ENCODE measurements at regions not wholly inside any gene's neighbourhood (a gene's known extent, or its start where the extent isn't known, plus 50 kb on each side); places are given as distances from the start of the nearest gene placed in this dataset.

GRCh38 chr6:12221856-12222255 is 68.3 kb upstream of the EDN1 start:
- DNase-seq (ENCODE audit: low read depth), result no peak
- peaks cover 13% of the 10 kb centered on the region for H3K4me1 ChIP-seq (ENCODE audit: control insufficient read depth, insufficient read depth, low read length)
- no peaks in the 10 kb centered on the region for H3K36me3 ChIP-seq (ENCODE audit: control insufficient read depth, insufficient read depth, low read length, severe bottlenecking)
- no peak overlapping the region for H3K4me3 ChIP-seq (ENCODE audit: low read length)
- no peak overlapping the region for H3K9ac ChIP-seq (ENCODE audit: low read length)
- H3K9me3 ChIP-seq (ENCODE audit: control insufficient read depth, low read length), result no peaks in the 10 kb centered on the region
- H3K27me3 ChIP-seq (replicated peaks; ENCODE audit: control insufficient read depth, insufficient read depth, low read length), result no peaks in the 10 kb centered on the region

- Histone ChIP-seq H3K36me3 (ENCODE audit: control insufficient read depth, insufficient read depth, low read length, severe bottlenecking) (no peaks in the 10 kb centered on the region), H3K9ac (ENCODE audit: low read length) (no peak overlapping the region), H3K9me3 (ENCODE audit: control insufficient read depth, low read length) (no peaks in the 10 kb centered on the region), H3K27me3 (replicated peaks; ENCODE audit: control insufficient read depth, insufficient read depth, low read length) (no peaks in the 10 kb centered on the region), H3K4me3 (ENCODE audit: low read length) (no peak overlapping the region), H3K4me1 (ENCODE audit: control insufficient read depth, insufficient read depth, low read length) (peaks cover 13% of the 10 kb centered on the region)
- no peak for DNase-seq (ENCODE audit: low read depth)
Observed at GRCh38 chr6:12222405-12223366, 67.5 kb upstream of the EDN1 start.

DNA sequence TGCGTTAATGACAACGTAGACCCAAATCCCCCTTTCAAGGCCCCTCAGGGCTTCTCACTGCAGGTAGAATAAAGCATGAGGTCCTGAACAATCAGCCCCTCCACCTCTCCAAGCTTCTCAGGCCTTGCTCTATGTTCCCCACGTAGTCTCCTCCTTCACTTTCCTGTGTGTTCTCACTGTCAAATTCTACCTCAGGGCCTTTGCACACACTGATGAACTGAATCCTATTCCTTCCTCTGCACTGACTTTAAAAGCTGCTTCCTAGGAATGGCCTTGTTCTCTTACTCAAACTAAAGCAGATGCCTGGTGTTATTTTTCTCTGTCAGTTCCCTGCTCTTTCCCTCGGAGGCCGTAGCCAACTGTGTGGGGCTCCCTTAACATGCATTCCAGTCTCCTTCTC is 66.8 kb upstream of the EDN1 start:
- no peak overlapping the region for H3K9ac ChIP-seq (ENCODE audit: low read length)
- no peaks in the 10 kb centered on the region for H3K9me3 ChIP-seq (ENCODE audit: control insufficient read depth, low read length)
- H3K27me3 ChIP-seq (replicated peaks; ENCODE audit: control insufficient read depth, insufficient read depth, low read length), result no peaks in the 10 kb centered on the region
- no peak for DNase-seq (ENCODE audit: low read depth)
- no peak overlapping the region for H3K4me3 ChIP-seq (ENCODE audit: low read length)
- peaks cover 15% of the 10 kb centered on the region for H3K4me1 ChIP-seq (ENCODE audit: control insufficient read depth, insufficient read depth, low read length)
- no peaks in the 10 kb centered on the region for H3K36me3 ChIP-seq (ENCODE audit: control insufficient read depth, insufficient read depth, low read length, severe bottlenecking)

- Histone ChIP-seq H3K4me1 (ENCODE audit: control insufficient read depth, insufficient read depth, low read length) (peaks cover 17% of the 10 kb centered on the region), H3K36me3 (ENCODE audit: control insufficient read depth, insufficient read depth, low read length, severe bottlenecking) (no peaks in the 10 kb centered on the region), H3K4me3 (ENCODE audit: low read length) (no peak overlapping the region), H3K9ac (ENCODE audit: low read length) (no peak overlapping the region), H3K9me3 (ENCODE audit: control insufficient read depth, low read length) (no peaks in the 10 kb centered on the region), H3K27me3 (replicated peaks; ENCODE audit: control insufficient read depth, insufficient read depth, low read length) (no peaks in the 10 kb centered on the region)
- DNase-seq (ENCODE audit: low read depth), result no peak
Observed at GRCh38 chr6:12224251-12224650, 65.9 kb upstream of the EDN1 start.

DNA sequence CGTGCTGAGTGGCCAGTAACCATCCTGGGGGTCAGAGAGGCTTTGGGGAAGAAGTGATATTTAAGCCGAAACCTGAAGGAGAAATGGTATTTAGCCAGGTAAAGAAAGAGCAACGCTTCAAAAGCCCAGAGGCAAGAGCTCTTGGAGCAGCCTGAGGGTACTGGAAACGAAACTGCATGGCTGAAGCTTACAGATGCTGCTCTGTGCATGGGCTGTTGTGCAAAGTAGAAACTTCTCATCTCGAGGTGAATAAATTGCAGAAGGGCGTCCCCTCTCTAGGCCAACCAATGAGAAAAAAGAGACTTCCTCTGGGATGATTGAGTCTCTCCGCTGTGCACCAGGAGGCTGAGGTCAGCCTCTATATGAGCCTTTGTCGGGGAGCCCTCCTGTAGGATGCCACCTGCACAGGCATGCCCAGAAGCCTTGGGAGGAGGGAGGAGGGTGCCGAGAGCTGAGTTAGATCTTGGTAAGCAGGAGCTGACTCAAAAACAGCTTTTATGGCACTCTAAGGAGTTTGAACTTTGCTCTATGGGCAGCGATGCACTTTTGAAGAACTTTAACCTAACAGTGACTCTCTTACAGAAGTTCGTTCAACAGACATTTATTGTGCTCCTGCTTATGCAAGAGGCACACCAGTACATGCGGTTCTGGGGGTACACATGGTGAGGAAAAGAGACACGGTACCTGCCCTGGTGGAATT is 61.6 kb upstream of the EDN1 start:
- H3K9ac ChIP-seq (ENCODE audit: low read length), result no peak overlapping the region
- H3K36me3 ChIP-seq (ENCODE audit: control insufficient read depth, insufficient read depth, low read length, severe bottlenecking), result no peaks in the 10 kb centered on the region
- H3K9me3 ChIP-seq (ENCODE audit: control insufficient read depth, low read length), result no peaks in the 10 kb centered on the region
- H3K27me3 ChIP-seq (replicated peaks; ENCODE audit: control insufficient read depth, insufficient read depth, low read length), result no peaks in the 10 kb centered on the region
- no peak for DNase-seq (ENCODE audit: low read depth)
- H3K4me1 ChIP-seq (ENCODE audit: control insufficient read depth, insufficient read depth, low read length), result peaks cover 20% of the 10 kb centered on the region
- H3K4me3 ChIP-seq (ENCODE audit: low read length), result no peak overlapping the region

DNA sequence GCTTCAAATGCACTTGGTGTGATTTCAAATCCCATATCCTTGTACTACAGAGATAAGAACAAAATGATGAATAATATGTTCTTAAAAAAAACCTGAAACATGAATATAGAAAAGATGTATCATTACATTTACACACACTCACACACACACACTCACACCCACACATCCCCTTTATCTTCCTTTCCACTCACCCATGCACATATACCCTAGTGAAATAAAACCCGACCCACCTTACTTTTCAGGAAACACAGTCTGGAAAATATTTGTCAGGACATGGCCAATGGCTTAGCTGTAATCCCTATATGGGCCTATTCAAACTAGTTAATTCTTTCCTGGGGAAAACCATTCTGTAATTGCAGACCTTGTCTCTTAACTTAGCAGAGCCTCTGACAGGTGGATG is 60.8 kb upstream of the EDN1 start:
- no peaks in the 10 kb centered on the region for H3K27me3 ChIP-seq (replicated peaks; ENCODE audit: control insufficient read depth, insufficient read depth, low read length)
- no peak overlapping the region for H3K4me3 ChIP-seq (ENCODE audit: low read length)
- H3K9me3 ChIP-seq (ENCODE audit: control insufficient read depth, low read length), result no peaks in the 10 kb centered on the region
- peaks cover 17% of the 10 kb centered on the region for H3K4me1 ChIP-seq (ENCODE audit: control insufficient read depth, insufficient read depth, low read length)
- H3K9ac ChIP-seq (ENCODE audit: low read length), result no peak overlapping the region
- no peaks in the 10 kb centered on the region for H3K36me3 ChIP-seq (ENCODE audit: control insufficient read depth, insufficient read depth, low read length, severe bottlenecking)
- DNase-seq (ENCODE audit: low read depth), result no peak

DNA sequence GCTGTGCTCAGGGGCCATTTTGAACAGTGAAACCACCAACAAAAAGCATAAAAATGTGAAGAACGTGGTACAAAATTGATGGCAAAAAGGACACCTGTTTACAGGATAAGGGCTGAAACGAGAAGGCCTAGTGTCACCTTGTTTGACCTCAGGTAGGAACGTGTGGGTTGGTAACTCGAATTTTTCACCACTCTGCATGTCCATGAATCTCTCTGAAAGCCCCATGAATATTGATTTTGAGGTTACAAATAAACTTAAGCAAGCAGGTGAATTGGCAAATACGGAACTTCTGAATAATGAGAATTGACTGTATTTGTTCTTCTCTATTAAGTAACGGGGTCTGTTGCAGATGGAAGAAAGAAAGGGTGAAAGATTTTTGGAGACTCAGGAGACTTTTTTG is 59.6 kb upstream of the EDN1 start:
- no peak overlapping the region for H3K4me3 ChIP-seq (ENCODE audit: low read length)
- H3K27me3 ChIP-seq (replicated peaks; ENCODE audit: control insufficient read depth, insufficient read depth, low read length), result no peaks in the 10 kb centered on the region
- H3K9ac ChIP-seq (ENCODE audit: low read length), result no peak overlapping the region
- H3K36me3 ChIP-seq (ENCODE audit: control insufficient read depth, insufficient read depth, low read length, severe bottlenecking), result no peaks in the 10 kb centered on the region
- H3K9me3 ChIP-seq (ENCODE audit: control insufficient read depth, low read length), result no peaks in the 10 kb centered on the region
- no peak for DNase-seq (ENCODE audit: low read depth)
- peaks cover 11% of the 10 kb centered on the region for H3K4me1 ChIP-seq (ENCODE audit: control insufficient read depth, insufficient read depth, low read length)

DNA sequence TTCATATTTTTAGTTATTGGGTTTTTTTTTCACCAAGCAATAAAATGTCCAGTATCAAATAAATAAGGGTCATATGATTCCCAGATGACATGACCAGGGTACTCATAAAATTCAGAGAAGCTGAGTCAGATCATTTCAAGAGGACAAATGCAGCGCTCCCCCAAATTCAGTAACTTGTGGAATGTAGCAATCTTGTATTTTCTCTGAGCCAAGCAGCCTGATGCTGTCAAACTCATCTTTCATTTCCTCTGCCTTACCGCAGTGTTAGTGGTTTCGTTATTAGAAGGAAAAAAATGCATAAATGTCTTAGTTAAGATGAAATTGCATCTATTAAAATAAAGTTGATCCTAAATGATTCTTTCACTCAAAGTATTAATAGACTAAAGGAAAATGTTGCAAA is 57.8 kb upstream of the EDN1 start:
- peaks cover 11% of the 10 kb centered on the region for H3K4me1 ChIP-seq (ENCODE audit: control insufficient read depth, insufficient read depth, low read length)
- no peak overlapping the region for H3K4me3 ChIP-seq (ENCODE audit: low read length)
- no peaks in the 10 kb centered on the region for H3K36me3 ChIP-seq (ENCODE audit: control insufficient read depth, insufficient read depth, low read length, severe bottlenecking)
- no peaks in the 10 kb centered on the region for H3K27me3 ChIP-seq (replicated peaks; ENCODE audit: control insufficient read depth, insufficient read depth, low read length)
- DNase-seq (ENCODE audit: low read depth), result no peak
- no peak overlapping the region for H3K9ac ChIP-seq (ENCODE audit: low read length)
- H3K9me3 ChIP-seq (ENCODE audit: control insufficient read depth, low read length), result no peaks in the 10 kb centered on the region

DNA sequence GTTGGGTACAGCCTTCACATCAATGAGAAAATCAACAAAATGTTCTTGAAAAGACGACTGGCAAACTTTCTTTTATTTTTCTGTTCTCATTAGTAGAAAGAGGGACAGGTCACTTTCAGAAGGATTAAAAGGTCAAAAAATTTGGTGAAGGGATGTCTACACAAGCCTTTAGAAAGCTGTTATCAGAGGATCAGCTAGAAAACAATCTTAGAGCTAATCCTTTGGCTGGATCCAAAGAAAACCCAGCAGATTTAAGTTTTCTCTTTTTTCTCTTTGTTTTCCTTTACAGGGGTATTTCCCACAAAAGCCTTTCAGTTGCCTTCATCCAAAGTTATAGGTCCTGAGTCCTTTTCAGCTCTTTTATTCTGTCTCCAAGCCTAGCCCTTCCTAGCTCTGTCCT is 57.3 kb upstream of the EDN1 start:
- no peak for DNase-seq (ENCODE audit: low read depth)
- Histone ChIP-seq H3K4me1 (ENCODE audit: control insufficient read depth, insufficient read depth, low read length) (peaks cover 11% of the 10 kb centered on the region), H3K27me3 (replicated peaks; ENCODE audit: control insufficient read depth, insufficient read depth, low read length) (no peaks in the 10 kb centered on the region), H3K9ac (ENCODE audit: low read length) (no peak overlapping the region), H3K4me3 (ENCODE audit: low read length) (no peak overlapping the region), H3K9me3 (ENCODE audit: control insufficient read depth, low read length) (no peaks in the 10 kb centered on the region), H3K36me3 (ENCODE audit: control insufficient read depth, insufficient read depth, low read length, severe bottlenecking) (no peaks in the 10 kb centered on the region)

DNA sequence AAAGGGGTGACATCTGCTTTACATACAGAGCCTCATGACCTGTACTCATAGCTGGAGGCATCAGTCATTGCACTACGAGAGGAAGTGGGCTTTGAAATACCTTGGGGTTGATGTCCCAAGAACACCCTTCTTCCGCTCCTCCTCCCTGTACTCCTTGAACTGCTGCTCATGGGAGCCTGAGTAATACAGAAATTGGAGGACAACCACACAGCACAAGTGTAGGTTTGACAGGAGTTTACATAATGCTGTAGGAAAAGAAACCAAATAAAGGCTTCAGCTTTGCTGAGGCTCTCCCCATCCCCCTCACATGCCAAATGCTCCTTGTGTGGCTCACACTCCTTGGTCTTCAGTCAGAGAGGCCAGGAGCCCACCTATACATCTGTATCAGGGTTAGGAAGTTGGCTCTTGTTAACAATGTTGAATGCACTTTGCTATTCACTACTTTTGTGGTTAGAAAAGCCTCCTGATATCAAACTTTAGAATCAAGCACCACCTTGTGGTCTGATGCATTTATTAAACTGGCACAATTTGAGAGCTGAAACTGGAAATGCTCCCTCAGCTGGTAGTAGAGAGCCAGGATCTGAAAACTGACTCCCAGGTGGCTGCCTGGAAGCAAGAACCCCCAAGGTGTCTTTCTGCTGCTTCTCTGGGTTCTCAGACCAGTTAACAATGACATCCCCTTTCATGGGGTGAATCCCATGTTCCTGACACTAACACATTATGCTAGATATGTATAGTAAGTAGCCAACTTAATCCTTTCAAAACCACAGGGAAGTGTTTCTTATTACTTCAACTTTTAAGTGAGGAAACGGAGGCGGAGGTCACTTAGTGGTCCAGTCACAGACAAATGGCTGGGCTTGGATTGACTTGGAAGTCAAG is 56.2 kb upstream of the EDN1 start:
- H3K27me3 ChIP-seq (replicated peaks; ENCODE audit: control insufficient read depth, insufficient read depth, low read length), result no peaks in the 10 kb centered on the region
- DNase-seq (ENCODE audit: low read depth), result peak; percentile 89
- peaks cover 7% of the 10 kb centered on the region for H3K4me1 ChIP-seq (ENCODE audit: control insufficient read depth, insufficient read depth, low read length)
- no peaks in the 10 kb centered on the region for H3K36me3 ChIP-seq (ENCODE audit: control insufficient read depth, insufficient read depth, low read length, severe bottlenecking)
- no peak overlapping the region for H3K4me3 ChIP-seq (ENCODE audit: low read length)
- H3K9me3 ChIP-seq (ENCODE audit: control insufficient read depth, low read length), result no peaks in the 10 kb centered on the region
- no peak overlapping the region for H3K9ac ChIP-seq (ENCODE audit: low read length)

GRCh38 chr6:12235341-12235740 is 54.8 kb upstream of the EDN1 start:
- H3K9ac ChIP-seq (ENCODE audit: low read length), result no peak overlapping the region

More at GRCh38 chr6:12235341-12235740, 54.8 kb upstream of the EDN1 start:
- H3K36me3 ChIP-seq (ENCODE audit: control insufficient read depth, insufficient read depth, low read length, severe bottlenecking), result no peaks in the 10 kb centered on the region
- peaks cover 7% of the 10 kb centered on the region for H3K4me1 ChIP-seq (ENCODE audit: control insufficient read depth, insufficient read depth, low read length)
- no peaks in the 10 kb centered on the region for H3K9me3 ChIP-seq (ENCODE audit: control insufficient read depth, low read length)
- DNase-seq (ENCODE audit: low read depth), result no peak
- no peaks in the 10 kb centered on the region for H3K27me3 ChIP-seq (replicated peaks; ENCODE audit: control insufficient read depth, insufficient read depth, low read length)
- H3K4me3 ChIP-seq (ENCODE audit: low read length), result no peak overlapping the region
